Effector memory CD4-positive, alpha-beta T cell (primary cell): ENCODE measurements at regions not wholly inside any gene's neighbourhood (a gene's known extent, or its start where the extent isn't known, plus 50 kb on each side); places are given as distances from the start of the nearest gene placed in this dataset.
"Not testable (repeated sequence)": the region's sequence is repeated elsewhere in the genome, so short reads cannot be mapped to it uniquely, and the experiment has no call there.

ENCODE experiments used
- DNase-seq, 3 donors: peaks; one replicate each; pipeline ENCODE4 v3.0.0-alpha.2; 2020
- H3K27ac ChIP-seq: 2 replicates; pipeline ENCODE4 v1.7.0; 2013; ENCODE audit warnings: mild to moderate bottlenecking, low read length, moderate library complexity; ENCODE audit not compliant: insufficient read depth, poor library complexity, severe bottlenecking
- H3K27me3 ChIP-seq: replicated peaks from 2 replicates; pipeline ENCODE4 v1.7.0; 2013; ENCODE audit warnings: mild to moderate bottlenecking, low read length; ENCODE audit not compliant: insufficient read depth, control insufficient read depth, poor library complexity, severe bottlenecking
- H3K36me3 ChIP-seq: 2 replicates; pipeline ENCODE4 v1.7.0; 2013; ENCODE audit warnings: mild to moderate bottlenecking, low read length, moderate library complexity; ENCODE audit not compliant: control insufficient read depth, insufficient read depth
- H3K4me1 ChIP-seq: 2 replicates; pipeline ENCODE4 v1.7.0; 2013; ENCODE audit warnings: low read length, mild to moderate bottlenecking; ENCODE audit not compliant: control insufficient read depth, insufficient read depth, poor library complexity, severe bottlenecking
- H3K4me3 ChIP-seq: 2 replicates; pipeline ENCODE4 v1.7.0; 2013; ENCODE audit warnings: low read length, low read depth, mild to moderate bottlenecking; ENCODE audit not compliant: insufficient read depth, poor library complexity, severe bottlenecking
- H3K9me3 ChIP-seq: 2 replicates; pipeline ENCODE4 v1.7.0; 2013; ENCODE audit warnings: mild to moderate bottlenecking, low read length, moderate library complexity; ENCODE audit not compliant: control insufficient read depth

DNA sequence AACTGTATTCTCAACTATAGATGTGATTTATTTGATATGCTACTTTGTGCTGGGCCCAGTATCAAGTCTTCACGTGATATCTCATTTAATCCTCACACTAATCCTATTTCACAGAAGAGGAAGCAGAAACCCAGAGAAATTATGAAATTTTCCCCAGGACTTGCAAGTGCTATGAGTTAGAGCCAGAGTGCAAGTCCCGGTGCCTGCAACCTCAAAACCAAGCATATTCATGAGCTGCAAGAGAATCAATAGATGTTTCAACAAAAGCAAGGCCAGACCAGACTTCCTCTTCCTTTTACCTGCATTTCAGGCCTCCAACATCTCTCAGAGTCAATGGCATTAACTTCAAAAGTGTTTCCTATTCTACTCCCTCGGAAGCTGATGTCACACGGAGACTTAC is 92.2 kb upstream of the GATB start:
- H3K4me3 ChIP-seq, result no peak overlapping the region
- H3K4me1 ChIP-seq, result no peaks in the 10 kb centered on the region
- no peaks in the 10 kb centered on the region for H3K36me3 ChIP-seq
- no peaks in the 10 kb centered on the region for H3K27me3 ChIP-seq
- no peaks in the 10 kb centered on the region for H3K9me3 ChIP-seq
- H3K27ac ChIP-seq, result no peak overlapping the region
- DNase-seq, result no peak

- Histone ChIP-seq H3K4me3 (no peak overlapping the region), H3K9me3 (no peaks in the 10 kb centered on the region), H3K4me1 (no peaks in the 10 kb centered on the region), H3K27me3 (no peaks in the 10 kb centered on the region), H3K36me3 (no peaks in the 10 kb centered on the region), H3K27ac (no peak overlapping the region)
- DNase-seq, result no peak
These were observed 91.4 kb upstream of the GATB start for GRCh38 chr4:151852202-151852601.

- H3K36me3 ChIP-seq, result no peaks in the 10 kb centered on the region
- H3K4me1 ChIP-seq, result no peaks in the 10 kb centered on the region
- H3K27me3 ChIP-seq, result no peaks in the 10 kb centered on the region
- no peaks in the 10 kb centered on the region for H3K9me3 ChIP-seq
- H3K27ac ChIP-seq, result no peak overlapping the region
- no peak overlapping the region for H3K4me3 ChIP-seq
- no peak for DNase-seq
These were observed 90.5 kb upstream of the GATB start for GRCh38 chr4:151851354-151851753.

GRCh38 chr4:151850791-151851213 is 90.0 kb upstream of the GATB start:
- DNase-seq, result no peak
- no peaks in the 10 kb centered on the region for H3K9me3 ChIP-seq
- no peak overlapping the region for H3K4me3 ChIP-seq
- no peaks in the 10 kb centered on the region for H3K36me3 ChIP-seq
- H3K27ac ChIP-seq, result no peak overlapping the region
- no peaks in the 10 kb centered on the region for H3K27me3 ChIP-seq
- no peaks in the 10 kb centered on the region for H3K4me1 ChIP-seq

GRCh38 chr4:151845551-151845950 is 84.7 kb upstream of the GATB start:
- not testable (repeated sequence) for H3K27ac ChIP-seq, H3K4me1 ChIP-seq, DNase-seq, H3K4me3 ChIP-seq, H3K36me3 ChIP-seq, H3K9me3 ChIP-seq, H3K27me3 ChIP-seq

DNA sequence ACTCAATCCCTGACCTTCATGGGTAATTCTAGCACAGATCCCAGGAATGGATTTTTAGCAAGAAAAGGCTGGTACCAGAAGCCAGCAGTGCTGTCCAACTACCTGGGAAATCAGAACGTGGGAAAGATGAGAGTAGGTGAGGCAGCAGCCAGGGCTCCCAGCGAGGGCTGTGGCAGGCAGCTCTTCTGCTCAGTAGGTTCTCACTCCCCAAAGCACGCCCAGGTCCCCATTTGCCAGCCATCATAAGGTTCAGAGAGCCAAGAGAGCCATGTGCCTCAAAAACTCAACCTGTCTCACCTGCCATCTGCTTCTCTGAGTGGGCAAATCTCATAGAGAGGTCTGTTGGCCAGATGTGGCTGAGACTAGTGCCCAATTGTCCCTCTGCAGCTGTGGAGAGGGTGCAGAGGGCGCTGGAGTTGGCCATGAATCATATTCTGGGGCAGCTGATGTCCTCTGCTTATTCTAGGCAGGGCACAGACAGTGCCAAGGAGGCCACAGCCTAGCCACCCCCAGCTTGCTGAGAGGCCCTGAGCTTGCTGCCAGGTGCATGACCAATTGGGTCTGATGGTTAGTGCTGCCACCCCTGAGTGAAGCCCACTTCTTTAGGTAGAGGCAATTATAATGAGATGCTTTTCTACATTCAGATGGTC is 81.7 kb upstream of the GATB start:
- H3K27me3 ChIP-seq, result no peaks in the 10 kb centered on the region
- no peaks in the 10 kb centered on the region for H3K36me3 ChIP-seq
- DNase-seq, result no peak
- no peak overlapping the region for H3K4me3 ChIP-seq
- no peaks in the 10 kb centered on the region for H3K4me1 ChIP-seq
- H3K9me3 ChIP-seq, result no peaks in the 10 kb centered on the region
- no peak overlapping the region for H3K27ac ChIP-seq

GRCh38 chr4:151841107-151841506 is 80.3 kb upstream of the GATB start:
- H3K9me3 ChIP-seq, result no peaks in the 10 kb centered on the region
- no peak overlapping the region for H3K4me3 ChIP-seq
- H3K27me3 ChIP-seq, result no peaks in the 10 kb centered on the region
- no peaks in the 10 kb centered on the region for H3K36me3 ChIP-seq
- no peak for DNase-seq
- no peak overlapping the region for H3K27ac ChIP-seq
- H3K4me1 ChIP-seq, result no peaks in the 10 kb centered on the region

DNA sequence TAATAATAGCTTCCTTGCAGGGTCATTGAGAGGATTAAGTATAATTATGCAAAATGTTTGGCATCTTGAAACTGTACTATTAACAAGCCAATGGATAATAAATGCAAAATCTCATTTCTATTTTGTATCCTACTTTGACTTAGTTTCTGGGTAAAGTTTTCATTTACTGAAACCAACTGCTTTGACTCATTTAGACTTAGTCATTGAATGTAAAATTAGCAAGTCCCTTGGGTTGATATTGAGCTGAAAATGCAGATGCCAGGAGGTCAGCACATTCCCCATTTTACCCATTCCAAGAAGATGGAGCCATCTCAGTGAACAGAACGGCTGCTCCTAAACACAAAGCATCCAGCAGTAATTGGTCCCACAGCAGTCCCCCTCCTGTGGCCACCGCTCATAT is 74.7 kb upstream of the GATB start:
- Histone ChIP-seq H3K4me3 (no peak overlapping the region), H3K27me3 (no peaks in the 10 kb centered on the region), H3K9me3 (no peaks in the 10 kb centered on the region), H3K36me3 (no peaks in the 10 kb centered on the region), H3K4me1 (no peaks in the 10 kb centered on the region), H3K27ac (no peak overlapping the region)
- no peak for DNase-seq

- DNase-seq, result no peak
- no peaks in the 10 kb centered on the region for H3K9me3 ChIP-seq
These were observed 72.4 kb upstream of the GATB start for GRCh38 chr4:151833174-151833573.

DNA sequence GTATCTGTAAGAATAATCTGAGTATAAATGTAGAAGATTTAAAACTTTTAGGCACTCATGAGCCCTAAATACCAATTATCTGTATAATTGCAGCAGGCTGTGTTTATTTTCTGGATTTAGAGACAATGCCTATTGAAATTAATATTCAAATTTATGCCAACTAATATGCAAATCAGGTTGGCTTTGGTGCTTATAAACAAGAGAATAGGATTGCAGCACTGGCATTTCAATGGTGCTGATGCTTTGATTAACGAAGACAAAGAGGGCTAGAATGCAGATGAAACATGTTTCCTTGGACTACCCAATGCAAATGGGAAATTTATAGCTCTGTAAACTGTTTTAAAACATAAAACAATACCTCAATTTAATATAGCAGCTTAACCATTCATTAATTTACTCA is 70.7 kb upstream of the GATB start:
- Histone ChIP-seq H3K36me3 (no peaks in the 10 kb centered on the region), H3K9me3 (no peaks in the 10 kb centered on the region), H3K27me3 (no peaks in the 10 kb centered on the region), H3K4me1 (no peaks in the 10 kb centered on the region), H3K27ac (no peak overlapping the region), H3K4me3 (no peak overlapping the region)
- DNase-seq, result no peak

More at GRCh38 chr4:151833174-151833573, 72.4 kb upstream of the GATB start:
- Histone ChIP-seq H3K36me3 (no peaks in the 10 kb centered on the region), H3K4me3 (no peak overlapping the region), H3K27ac (no peak overlapping the region), H3K27me3 (no peaks in the 10 kb centered on the region), H3K4me1 (no peaks in the 10 kb centered on the region)
